CD4-positive, alpha-beta T cell (primary cell): ENCODE measurements at regions not wholly inside any gene's neighbourhood (a gene's known extent, or its start where the extent isn't known, plus 50 kb on each side); places are given as distances from the start of the nearest gene placed in this dataset.

Experiments
- ATAC-seq: fragments of 200-7000 bp; cut with Tn5 transposase; one replicate; pipeline ENCODE4 v1.10.0; 2022; ENCODE audit warnings: mild to moderate bottlenecking; ENCODE audit not compliant: poor library complexity
- CTCF ChIA-PET: fragments of 350-600 bp; sonication (Branson Sonifier 250); formaldehyde crosslinking; loops from one replicate; lab custom pipeline; 2021; ENCODE audit warnings: antibody characterized with exemption, inconsistent platforms; lab: Charles Lee
- POLR2A ChIA-PET: fragments of 350-600 bp; sonication (Branson Sonifier 250); formaldehyde crosslinking; loops from one replicate; lab custom pipeline; 2021; ENCODE audit warnings: antibody characterized with exemption, inconsistent platforms; lab: Charles Lee
- DNase-seq, 14 experiments: peaks; one replicate each; pipeline ENCODE4 v3.0.0-alpha.2; 2013 to 2020; ENCODE audit warnings: mixed read lengths in 2 of 14
- H3K27ac ChIP-seq, 2 donors: one replicate each; pipeline versions ENCODE4 v1.5.1 to v1.7.0; 2013; ENCODE audit warnings: low read length in 2 of 2, low read depth in 1 of 2, mild to moderate bottlenecking in 1 of 2
- H3K27me3 ChIP-seq, 2 experiments: 1 replicate in 1 of 2; 2 replicates in 1 of 2; pipeline versions ENCODE4 v1.6.1 to v1.7.0; 2013; ENCODE audit warnings: low read length in 2 of 2, control low read depth in 1 of 2, mild to moderate bottlenecking in 1 of 2, moderate library complexity in 1 of 2; ENCODE audit not compliant: insufficient read depth in 2 of 2, control insufficient read depth in 1 of 2
- H3K36me3 ChIP-seq: one replicate; pipeline ENCODE4 v1.6.1; 2013; ENCODE audit warnings: low read length, control low read depth; ENCODE audit not compliant: insufficient read depth
- H3K4me1 ChIP-seq: one replicate; pipeline ENCODE4 v1.6.1; 2013; ENCODE audit warnings: low read length, control low read depth; ENCODE audit not compliant: insufficient read depth
- H3K4me3 ChIP-seq: one replicate; pipeline ENCODE4 v1.5.1; 2013; ENCODE audit warnings: mild to moderate bottlenecking, low read length, moderate library complexity
- H3K9me3 ChIP-seq, 2 experiments: 1 replicate in 1 of 2; 2 replicates in 1 of 2; pipeline versions ENCODE4 v1.6.1 to v1.7.0; 2013; ENCODE audit warnings: low read length in 2 of 2, mild to moderate bottlenecking in 2 of 2, control low read depth in 1 of 2, moderate library complexity in 1 of 2; ENCODE audit not compliant: control insufficient read depth in 1 of 2, insufficient read depth in 1 of 2
- H3K27ac Mint-ChIP-seq: one replicate; pipeline ENCODE4 v1.8.0; 2020; ENCODE audit warnings: mixed read lengths
- H3K27me3 Mint-ChIP-seq: one replicate; pipeline ENCODE4 v1.8.0; 2021; ENCODE audit warnings: mixed read lengths
- H3K36me3 Mint-ChIP-seq: one replicate; pipeline ENCODE4 v1.8.0; 2021; ENCODE audit warnings: low read depth, mixed read lengths
- H3K4me1 Mint-ChIP-seq: one replicate; pipeline ENCODE4 v1.8.0; 2021; ENCODE audit warnings: low read depth, mixed read lengths
- H3K4me3 Mint-ChIP-seq: one replicate; pipeline ENCODE4 v1.8.0; 2020; ENCODE audit warnings: mild to moderate bottlenecking, mixed read lengths
- H3K9me3 Mint-ChIP-seq: one replicate; pipeline ENCODE4 v1.8.0; 2020; ENCODE audit warnings: mixed read lengths
- intact Hi-C, 2 experiments: fragments of 100-400 bp; cut with DNase I in 1 of 2; cut with micrococcal nuclease in 1 of 2; formaldehyde crosslinking; loops; one replicate each; pipeline versions ENCODE4 v1.15.1 to v1.9.0; 2023 to 2025; cut with DNase I, micrococcal nuclease
- TF ChIP-seq, protein P1 (sequence below): fragments of 200-600 bp; IDR thresholded peaks from one replicate; pipeline ENCODE4 v1.8.0; 2022; ENCODE audit warnings: antibody characterized with exemption, mild to moderate bottlenecking

DNA sequence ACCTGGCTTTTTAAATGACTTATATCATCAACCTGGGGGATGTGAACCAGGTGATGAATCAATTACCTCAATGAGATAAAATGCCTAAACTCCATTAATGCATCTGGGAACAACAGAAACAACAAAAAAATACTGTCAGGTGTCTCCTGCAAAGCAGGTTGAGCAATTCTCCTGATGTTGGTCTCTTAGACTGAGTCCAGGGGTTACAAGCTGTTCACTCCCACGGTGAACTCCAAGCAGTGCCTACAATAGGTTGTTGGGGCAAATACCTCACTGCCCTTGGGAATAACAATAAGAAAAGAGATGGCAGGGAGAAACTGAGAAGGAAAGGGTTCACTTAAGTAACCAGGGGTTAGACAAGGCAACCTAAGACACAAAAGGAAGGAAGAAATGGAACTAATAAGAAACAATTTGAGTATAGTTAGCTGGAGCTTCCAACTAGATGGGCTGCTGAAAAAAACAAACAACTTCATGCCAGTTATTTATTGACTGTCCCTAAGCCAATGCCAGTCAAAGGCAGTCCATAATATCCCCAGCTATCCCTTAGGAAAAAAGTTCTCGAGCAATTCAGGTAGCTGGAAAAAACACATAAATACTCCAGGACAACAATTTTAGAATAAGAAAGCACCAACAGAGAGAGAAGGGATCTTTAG is 97.6 kb upstream of the MAGI3 start:
- H3K36me3 Mint-ChIP-seq: no peaks in the 10 kb centered on the region
- TF ChIP-seq, protein P1, sequence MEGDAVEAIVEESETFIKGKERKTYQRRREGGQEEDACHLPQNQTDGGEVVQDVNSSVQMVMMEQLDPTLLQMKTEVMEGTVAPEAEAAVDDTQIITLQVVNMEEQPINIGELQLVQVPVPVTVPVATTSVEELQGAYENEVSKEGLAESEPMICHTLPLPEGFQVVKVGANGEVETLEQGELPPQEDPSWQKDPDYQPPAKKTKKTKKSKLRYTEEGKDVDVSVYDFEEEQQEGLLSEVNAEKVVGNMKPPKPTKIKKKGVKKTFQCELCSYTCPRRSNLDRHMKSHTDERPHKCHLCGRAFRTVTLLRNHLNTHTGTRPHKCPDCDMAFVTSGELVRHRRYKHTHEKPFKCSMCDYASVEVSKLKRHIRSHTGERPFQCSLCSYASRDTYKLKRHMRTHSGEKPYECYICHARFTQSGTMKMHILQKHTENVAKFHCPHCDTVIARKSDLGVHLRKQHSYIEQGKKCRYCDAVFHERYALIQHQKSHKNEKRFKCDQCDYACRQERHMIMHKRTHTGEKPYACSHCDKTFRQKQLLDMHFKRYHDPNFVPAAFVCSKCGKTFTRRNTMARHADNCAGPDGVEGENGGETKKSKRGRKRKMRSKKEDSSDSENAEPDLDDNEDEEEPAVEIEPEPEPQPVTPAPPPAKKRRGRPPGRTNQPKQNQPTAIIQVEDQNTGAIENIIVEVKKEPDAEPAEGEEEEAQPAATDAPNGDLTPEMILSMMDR: no peak
- Histone ChIP-seq H3K4me3 (no peak overlapping the region), H3K27me3 (no peaks in the 10 kb centered on the region), H3K27ac (no peak overlapping the region), H3K4me1 (no peaks in the 10 kb centered on the region), H3K9me3 (no peaks in the 10 kb centered on the region), H3K36me3 (no peaks in the 10 kb centered on the region)
- H3K4me3 Mint-ChIP-seq: no peak overlapping the region
- H3K27ac Mint-ChIP-seq: no peak overlapping the region
- ChIA-PET POLR2A (no interaction called here), CTCF (no interaction called here)
- no peaks in the 10 kb centered on the region for H3K4me1 Mint-ChIP-seq
- ATAC-seq: no peak
- intact Hi-C loops: no loop called here
- no peak for DNase-seq
- H3K9me3 Mint-ChIP-seq: no peaks in the 10 kb centered on the region
- peaks cover 26% of the 10 kb centered on the region for H3K27me3 Mint-ChIP-seq

DNA sequence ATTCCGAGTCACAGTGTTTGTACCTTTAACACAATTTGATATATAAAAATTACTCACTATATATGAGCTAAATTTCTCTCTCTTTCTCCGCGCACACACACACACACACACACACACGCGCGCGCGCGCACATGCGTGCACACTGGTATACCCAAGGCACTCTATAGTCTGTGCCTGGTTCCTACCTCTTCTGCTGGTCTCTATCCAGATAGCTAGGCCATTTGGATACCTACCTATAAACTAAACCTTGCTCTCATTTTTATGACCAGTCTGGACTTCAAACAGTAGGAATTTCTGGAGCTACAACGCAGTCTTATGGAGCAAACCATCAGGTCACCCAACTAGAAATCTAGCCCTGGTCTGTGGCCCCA is 97.1 kb upstream of the MAGI3 start:
- POLR2A ChIA-PET: no interaction called here
- Mint-ChIP-seq H3K4me1 (no peaks in the 10 kb centered on the region), H3K27me3 (peaks cover 30% of the 10 kb centered on the region)

DNA sequence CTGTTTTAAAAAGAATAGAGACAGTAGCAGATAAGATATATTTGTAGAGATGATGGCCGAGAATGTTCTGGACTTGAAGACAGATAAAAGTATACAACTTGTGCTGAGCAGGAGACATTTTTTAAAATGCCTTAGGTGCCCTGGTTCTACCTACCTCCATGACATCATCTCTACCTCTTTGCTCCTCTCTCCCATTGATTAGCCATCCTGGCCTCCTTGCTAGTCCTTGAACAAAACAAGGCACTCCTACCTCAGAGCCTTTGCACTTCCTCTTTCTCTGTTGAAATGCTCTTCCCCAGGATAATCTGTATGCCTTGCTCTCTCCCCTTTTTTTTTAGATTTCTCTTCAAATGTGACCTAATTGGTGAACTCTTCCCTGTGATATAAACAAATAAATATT is 92.6 kb upstream of the MAGI3 start:
- intact Hi-C loops: no loop called here
- Mint-ChIP-seq H3K27ac (no peak overlapping the region), H3K36me3 (no peaks in the 10 kb centered on the region), H3K9me3 (no peaks in the 10 kb centered on the region), H3K27me3 (peaks cover 22% of the 10 kb centered on the region), H3K4me3 (no peak overlapping the region), H3K4me1 (no peaks in the 10 kb centered on the region)
- POLR2A ChIA-PET: no interaction called here
- H3K9me3 ChIP-seq: no peaks in the 10 kb centered on the region
- no peak for DNase-seq
- H3K4me1 ChIP-seq: no peaks in the 10 kb centered on the region
- TF ChIP-seq, protein P1: no peak
- no peaks in the 10 kb centered on the region for H3K36me3 ChIP-seq
- no peak overlapping the region for H3K27ac ChIP-seq
- no peak for ATAC-seq
- CTCF ChIA-PET: no interaction called here
- no peaks in the 10 kb centered on the region for H3K27me3 ChIP-seq
- no peak overlapping the region for H3K4me3 ChIP-seq

More for the DNA sequence above, 97.1 kb upstream of the MAGI3 start:
- Histone ChIP-seq H3K36me3 (no peaks in the 10 kb centered on the region), H3K4me3 (no peak overlapping the region), H3K4me1 (no peaks in the 10 kb centered on the region), H3K9me3 (no peaks in the 10 kb centered on the region), H3K27me3 (no peaks in the 10 kb centered on the region), H3K27ac (no peak overlapping the region)
- H3K36me3 Mint-ChIP-seq: no peaks in the 10 kb centered on the region
- no peak overlapping the region for H3K27ac Mint-ChIP-seq
- CTCF ChIA-PET: no interaction called here
- TF ChIP-seq, protein P1: no peak
- DNase-seq: no peak
- intact Hi-C loops: no loop called here
- no peaks in the 10 kb centered on the region for H3K9me3 Mint-ChIP-seq
- no peak for ATAC-seq
- H3K4me3 Mint-ChIP-seq: no peak overlapping the region
